Gastroesophageal sphincter (tissue), 4 donors: ENCODE measurements at regions not wholly inside any gene's neighbourhood (a gene's known extent, or its start where the extent isn't known, plus 50 kb on each side); places are given as distances from the start of the nearest gene placed in this dataset.

Experiments
- ATAC-seq: fragments of 150-250 bp; one replicate; pipeline ENCODE4 v1.9.1; 2016; ENCODE audit warnings: mild to moderate bottlenecking, moderate library complexity
- H3K27ac ChIP-seq, 4 donors: fragments of 200-600 bp; sonication (generic) in 3 of 4; 1 replicate in 3 of 4; 2 replicates in 1 of 4; pipeline ENCODE4 v1.5.1; 2016 to 2019
- H3K27me3 ChIP-seq: fragments of 200-600 bp; sonication (generic); one replicate; pipeline ENCODE4 v1.5.1; 2019
- H3K36me3 ChIP-seq, 2 donors: fragments of 200-600 bp; sonication (generic); one replicate each; pipeline ENCODE4 v1.5.1; 2019; ENCODE audit warnings: control low read depth in 1 of 2
- H3K4me1 ChIP-seq, 3 donors: fragments of 200-600 bp; sonication (generic); 1 replicate in 2 of 3; 2 replicates in 1 of 3; pipeline ENCODE4 v1.5.1; 2016 to 2019; ENCODE audit warnings: control low read depth in 2 of 3
- H3K4me3 ChIP-seq, 2 donors: fragments of 200-600 bp; sonication (generic); one replicate each; pipeline ENCODE4 v1.5.1; 2019; ENCODE audit warnings: mild to moderate bottlenecking in 1 of 2, moderate library complexity in 1 of 2
- H3K9me3 ChIP-seq, 3 donors: fragments of 200-600 bp; sonication (generic); one replicate each; pipeline ENCODE4 v1.5.1; 2017 to 2019; ENCODE audit warnings: control low read depth in 2 of 3
- CTCF ChIP-seq, 4 experiments: fragments of 200-600 bp in 2 of 4; fragments of 450-650 bp in 2 of 4; sonication (generic) in 1 of 4; IDR thresholded peaks; one replicate each; pipeline ENCODE4 v1.5.1; 2017 to 2019; ENCODE audit warnings: antibody characterized with exemption in 4 of 4, mild to moderate bottlenecking in 2 of 4, moderate library complexity in 2 of 4
- EP300 ChIP-seq: sonication (generic); formaldehyde crosslinking; IDR thresholded peaks from one replicate; pipeline ENCODE4 v1.6.1; 2017; ENCODE audit warnings: antibody characterized with exemption, mild to moderate bottlenecking
- POLR2A ChIP-seq, 2 donors: fragments of 450-650 bp; IDR thresholded peaks; one replicate each; pipeline ENCODE4 v1.6.1; 2017; ENCODE audit warnings: antibody characterized with exemption in 2 of 2, mild to moderate bottlenecking in 2 of 2, moderate library complexity in 1 of 2
- POLR2AphosphoS5 ChIP-seq: sonication (generic); formaldehyde crosslinking; IDR thresholded peaks from one replicate; pipeline ENCODE4 v1.6.1; 2017; ENCODE audit warnings: antibody characterized with exemption
- WGBS, 2 donors: methylation state at CpG; one replicate each; pipeline ENCODE4 v1.1.5; 2018; ENCODE audit warnings: low coverage in 1 of 2; 5-methylcytosine and 5-hydroxymethylcytosine counted together

- H3K36me3 ChIP-seq = no peaks in the 10 kb centered on the region
- TF ChIP-seq POLR2AphosphoS5 = no peak
- TF ChIP-seq POLR2A (IDR thresholded peaks at IDR 0.05) = no peak
- no peaks in the 10 kb centered on the region for H3K9me3 ChIP-seq
- no peaks in the 10 kb centered on the region for H3K4me1 ChIP-seq
- H3K27me3 ChIP-seq = peaks cover 41% of the 10 kb centered on the region
- ATAC-seq = no peak
- no peak overlapping the region for H3K4me3 ChIP-seq
- H3K27ac ChIP-seq = no peak overlapping the region
- WGBS, 2 donors = 53% methylated on average over 4 of the region's 4 CpGs; no CpG with 5 or more reads in 1 of the 2 donors
Measured at GRCh38 chr12:4210183-4210582, 63.4 kb upstream of the CCND2 start.

GRCh38 chr12:4206470-4206869, 67.1 kb upstream of the CCND2 start:
- ATAC-seq = no peak
- H3K36me3 ChIP-seq = no peaks in the 10 kb centered on the region
- no peak for TF ChIP-seq CTCF (IDR thresholded peaks at IDR 0.05)
- H3K9me3 ChIP-seq = no peaks in the 10 kb centered on the region
- H3K27ac ChIP-seq = no peak overlapping the region
- H3K4me3 ChIP-seq = no peak overlapping the region
- no peaks in the 10 kb centered on the region for H3K4me1 ChIP-seq
- 50 to 61% methylated on average over 2 to 3 of the region's 9 CpGs for WGBS, 2 donors
- H3K27me3 ChIP-seq = peaks cover 35% of the 10 kb centered on the region

- Histone ChIP-seq H3K4me1 (no peaks in the 10 kb centered on the region), H3K4me3 (no peak overlapping the region), H3K27me3 (peaks cover 50% of the 10 kb centered on the region), H3K27ac (no peak overlapping the region), H3K9me3 (no peaks in the 10 kb centered on the region), H3K36me3 (no peaks in the 10 kb centered on the region)
- WGBS, 2 donors = 60 to 100% methylated on average over 2 to 3 of the region's 3 CpGs
- no peak for ATAC-seq
- TF ChIP-seq EP300 (no peak), CTCF (IDR thresholded peaks at IDR 0.05) (no peak), POLR2A (IDR thresholded peaks at IDR 0.05) (no peak), POLR2AphosphoS5 (no peak)
Measured at GRCh38 chr12:4203772-4204376, 69.7 kb upstream of the CCND2 start.

- ATAC-seq = no peak
- Histone ChIP-seq H3K27me3 (peaks cover 49% of the 10 kb centered on the region), H3K27ac (no peak overlapping the region), H3K4me1 (no peaks in the 10 kb centered on the region), H3K36me3 (no peaks in the 10 kb centered on the region), H3K4me3 (no peak overlapping the region), H3K9me3 (no peaks in the 10 kb centered on the region)
- 74% methylated on average over 5 of the region's 5 CpGs for WGBS, 2 donors
- no peak for TF ChIP-seq EP300
- no peak for TF ChIP-seq POLR2AphosphoS5
- TF ChIP-seq POLR2A (IDR thresholded peaks at IDR 0.05) = no peak
- no peak for TF ChIP-seq CTCF (IDR thresholded peaks at IDR 0.05)
Measured at GRCh38 chr12:4202918-4203317, 70.6 kb upstream of the CCND2 start.

- 73 to 80% methylated on average over 7 of the region's 7 CpGs for whole genome bisulfite sequencing, 2 donors
- ATAC-seq = no peak
Measured at GRCh38 chr12:4202487-4202886, 71.1 kb upstream of the CCND2 start.

More at GRCh38 chr12:4202487-4202886, 71.1 kb upstream of the CCND2 start:
- H3K27me3 ChIP-seq = peaks cover 46% of the 10 kb centered on the region
- TF ChIP-seq EP300 = no peak
- no peak for TF ChIP-seq CTCF (IDR thresholded peaks at IDR 0.05)
- no peak for TF ChIP-seq POLR2A (IDR thresholded peaks at IDR 0.05)
- TF ChIP-seq POLR2AphosphoS5 = no peak
- H3K36me3 ChIP-seq = no peaks in the 10 kb centered on the region
- H3K4me3 ChIP-seq = no peak overlapping the region
- no peaks in the 10 kb centered on the region for H3K4me1 ChIP-seq
- no peaks in the 10 kb centered on the region for H3K9me3 ChIP-seq
- no peak overlapping the region for H3K27ac ChIP-seq
